Putamen (tissue), 1 donor: ENCODE measurements at regions not wholly inside any gene's neighbourhood (a gene's known extent, or its start where the extent isn't known, plus 50 kb on each side); places are given as distances from the start of the nearest gene placed in this dataset.
"Not testable (repeated sequence)": the region's sequence is repeated elsewhere in the genome, so short reads cannot be mapped to it uniquely, and the experiment has no call there.

Experiments used
- DNase-seq: peaks from one replicate; pipeline ENCODE4 v3.0.0-alpha.2; 2016; ENCODE audit warnings: low spot score

- DNase-seq = no peak
Measured at GRCh38 chr14:25436288-25436875, 386.4 kb upstream of the STXBP6 start.

- DNase-seq = no peak
Measured at GRCh38 chr14:25431211-25432076, 381.5 kb upstream of the STXBP6 start.

GRCh38 chr14:25430808-25431207 is 380.9 kb upstream of the STXBP6 start:
- no peak for DNase-seq

- DNase-seq = no peak
Measured at GRCh38 chr14:25412998-25413397, 363.1 kb upstream of the STXBP6 start.

- DNase-seq = peak; percentile 54
Measured at GRCh38 chr14:25411781-25412757, 362.1 kb upstream of the STXBP6 start.

- DNase-seq = no peak
Measured at GRCh38 chr14:25406818-25407217, 356.9 kb upstream of the STXBP6 start.

GRCh38 chr14:25400607-25401206 is 350.8 kb upstream of the STXBP6 start:
- DNase-seq = peak; percentile 31

GRCh38 chr14:25396128-25396527 is 346.2 kb upstream of the STXBP6 start:
- no peak for DNase-seq

GRCh38 chr14:25394791-25395391 is 344.9 kb upstream of the STXBP6 start:
- no peak for DNase-seq

- DNase-seq = no peak
Measured at GRCh38 chr14:25394356-25394755, 344.4 kb upstream of the STXBP6 start.

GRCh38 chr14:25389948-25390347 is 340.0 kb upstream of the STXBP6 start:
- DNase-seq = no peak

- DNase-seq = no peak
Measured at GRCh38 chr14:25381498-25381897, 331.6 kb upstream of the STXBP6 start.

- DNase-seq = no peak
Measured at GRCh38 chr14:25375639-25376038, 325.7 kb upstream of the STXBP6 start.

- DNase-seq = no peak
Measured at GRCh38 chr14:25371068-25371467, 321.1 kb upstream of the STXBP6 start.

GRCh38 chr14:25370057-25370456 is 320.1 kb upstream of the STXBP6 start:
- DNase-seq = not testable (repeated sequence)

GRCh38 chr14:25358330-25358729 is 308.4 kb upstream of the STXBP6 start:
- no peak for DNase-seq

GRCh38 chr14:25351269-25351668 is 301.3 kb upstream of the STXBP6 start:
- no peak for DNase-seq

- DNase-seq = no peak
Measured at GRCh38 chr14:25350802-25351201, 300.9 kb upstream of the STXBP6 start.

- DNase-seq = no peak
Measured at GRCh38 chr14:25350021-25350420, 300.1 kb upstream of the STXBP6 start.

- DNase-seq = no peak
Measured at GRCh38 chr14:25349269-25349668, 299.3 kb upstream of the STXBP6 start.

- DNase-seq = no peak
Measured at GRCh38 chr14:25340882-25341281, 290.9 kb upstream of the STXBP6 start.

- DNase-seq = no peak
Measured at GRCh38 chr14:25322784-25323183, 272.8 kb upstream of the STXBP6 start.
